ENCODE measurements at regions not wholly inside any gene's neighbourhood (a gene's known extent, or its start where the extent isn't known, plus 50 kb on each side); places are given as distances from the start of the nearest gene placed in this dataset.

GRCh38 chr9:79799691-79800335 is 228.0 kb downstream of the TLE4 start:
- DNase-seq, result peak; percentile 41

DNA sequence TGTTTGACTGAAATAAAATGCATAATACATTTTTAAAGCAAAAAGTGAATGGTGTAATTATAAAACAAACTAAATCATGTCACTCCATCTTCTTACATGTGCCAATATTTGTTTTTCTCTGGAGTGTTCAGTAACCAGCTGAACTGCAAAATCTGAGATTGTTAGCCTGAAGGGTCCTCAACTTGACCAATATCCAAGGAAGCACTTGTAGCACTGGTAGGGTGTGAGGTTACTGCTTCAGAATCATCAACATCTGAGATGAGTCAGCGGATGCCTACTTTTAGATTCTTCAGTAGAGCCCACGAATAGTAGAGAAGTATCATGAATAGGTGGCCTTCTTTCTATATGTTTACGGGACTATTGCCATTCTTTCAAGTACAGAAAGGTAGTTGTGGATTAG is 226.7 kb downstream of the TLE4 start:
- DNase-seq, result no peak

DNA sequence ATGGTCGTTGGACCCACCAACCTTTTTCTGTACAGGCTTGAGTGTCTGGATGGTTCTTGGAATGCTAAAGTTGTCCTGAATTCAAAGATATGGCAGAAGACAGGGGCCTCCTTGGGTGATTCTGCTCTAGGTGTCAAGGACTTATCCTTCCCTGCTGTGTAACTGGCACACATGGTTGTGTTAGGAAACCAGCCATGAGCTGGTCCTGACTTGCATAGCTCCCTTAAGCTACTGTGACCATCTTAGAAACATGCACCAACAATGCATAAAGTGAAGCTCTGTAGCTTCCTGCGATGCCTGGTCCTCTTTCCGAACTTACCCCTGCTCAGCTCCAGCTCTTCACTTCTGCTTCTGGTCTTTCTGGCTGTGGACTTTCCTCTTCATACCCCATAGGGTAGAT is 224.6 kb downstream of the TLE4 start:
- DNase-seq, result no peak

DNA sequence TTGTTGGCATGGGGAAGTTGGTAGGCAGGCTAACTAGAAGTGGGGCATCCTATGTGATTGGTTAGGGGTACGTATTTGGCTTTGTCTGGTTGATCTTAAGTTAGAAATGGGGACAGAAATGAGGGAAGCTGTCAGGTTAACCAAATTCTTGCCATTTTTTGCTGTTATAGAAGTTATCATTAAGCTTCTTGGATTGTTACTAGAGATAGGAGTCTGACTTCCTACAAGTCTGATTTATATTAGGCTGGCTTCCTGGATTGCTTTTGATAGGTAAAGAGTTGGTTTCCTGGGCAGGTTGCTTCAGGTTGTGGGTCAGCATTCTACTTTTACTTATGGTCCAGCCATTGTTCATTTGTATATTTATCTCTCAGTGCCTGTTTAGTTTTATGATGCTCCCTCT is 216.9 kb downstream of the TLE4 start:
- no peak for DNase-seq

DNA sequence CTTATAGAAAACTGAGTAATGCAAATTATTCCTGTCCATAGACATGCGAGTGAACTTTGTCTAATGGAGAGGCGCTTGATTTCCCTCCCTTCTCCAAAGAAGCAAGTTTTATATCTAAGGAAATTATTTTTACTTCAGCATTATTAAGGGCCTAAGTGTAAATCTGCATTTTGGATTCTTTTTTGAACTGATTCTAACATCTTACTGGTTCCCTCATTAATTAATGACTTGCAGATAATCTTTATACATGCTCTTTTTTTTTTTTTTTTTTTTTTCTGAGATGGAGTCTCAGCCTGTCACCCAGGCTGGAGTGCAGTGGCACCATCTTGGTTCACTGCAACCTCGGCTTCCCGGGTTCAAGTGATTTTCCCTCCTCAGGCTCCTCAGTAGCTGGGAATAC is 209.5 kb downstream of the TLE4 start:
- no peak for DNase-seq

GRCh38 chr9:79780559-79780958 is 208.8 kb downstream of the TLE4 start:
- DNase-seq, result no peak

DNA sequence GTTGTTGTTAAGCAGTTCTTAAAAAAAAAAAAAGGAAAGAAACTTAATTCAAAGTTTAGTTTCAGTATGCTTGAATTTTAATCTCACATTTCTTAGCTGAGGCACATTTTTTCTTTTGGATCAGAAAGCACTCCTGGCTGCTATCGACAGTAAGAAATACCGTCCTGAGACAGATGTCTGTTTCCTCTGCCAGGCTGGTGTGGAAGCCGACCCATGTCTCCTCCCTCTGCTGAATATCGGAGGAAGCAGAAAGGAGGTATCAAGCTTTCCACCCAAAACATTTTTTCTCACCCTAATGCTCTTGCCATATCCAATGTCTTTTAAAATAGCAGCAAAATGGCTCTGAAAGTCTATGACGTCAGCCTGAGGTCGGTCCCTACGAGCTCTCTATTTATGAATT is 208.1 kb downstream of the TLE4 start:
- DNase-seq, result no peak

DNA sequence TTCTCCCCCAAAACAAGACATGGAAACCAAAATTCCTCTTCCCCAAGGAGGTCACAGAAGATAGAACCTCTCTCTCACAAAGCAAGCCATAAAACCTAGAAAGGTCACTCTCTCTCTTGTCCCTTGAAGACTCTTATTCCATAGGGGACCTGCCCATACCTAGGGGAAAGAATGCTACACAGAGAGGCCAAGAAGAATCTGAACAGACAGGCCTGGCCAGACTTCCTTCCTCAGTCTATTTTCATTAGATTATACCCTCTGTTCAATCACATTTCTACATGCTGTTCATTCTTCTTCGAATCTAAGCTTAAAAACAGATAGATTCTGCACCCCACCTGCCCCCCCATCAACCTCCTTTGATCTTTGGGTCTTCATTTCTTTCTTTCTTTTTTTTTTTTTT is 206.8 kb downstream of the TLE4 start:
- no peak for DNase-seq

DNA sequence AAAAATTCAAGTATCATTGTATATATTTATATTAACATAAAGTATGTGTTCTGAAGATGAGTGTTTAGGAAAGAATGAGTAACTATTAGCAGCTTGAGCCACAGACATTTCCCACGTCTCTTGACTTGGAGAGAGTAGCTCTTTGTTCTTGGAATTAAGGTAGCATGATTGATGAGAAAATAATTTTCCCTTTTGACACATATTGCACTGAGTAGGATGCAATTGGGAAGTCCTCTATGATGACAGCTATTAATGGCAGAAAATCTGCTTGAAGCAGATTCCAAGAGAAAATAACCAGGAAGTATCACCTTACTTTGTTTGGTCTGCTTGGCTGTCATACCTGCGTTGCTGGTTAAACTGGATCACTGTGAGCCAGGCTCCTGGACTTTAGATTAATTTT is 204.8 kb downstream of the TLE4 start:
- DNase-seq, result no peak
